CD4-positive, alpha-beta T cell treated with Interleukin-1 beta for 1 hour (primary cell): ENCODE measurements at regions not wholly inside any gene's neighbourhood (a gene's known extent, or its start where the extent isn't known, plus 50 kb on each side); places are given as distances from the start of the nearest gene placed in this dataset.

Experiments used
- DNase-seq, 2 donors: peaks; one replicate each; pipeline ENCODE4 v3.0.0-alpha.2; 2020 to 2022

DNA sequence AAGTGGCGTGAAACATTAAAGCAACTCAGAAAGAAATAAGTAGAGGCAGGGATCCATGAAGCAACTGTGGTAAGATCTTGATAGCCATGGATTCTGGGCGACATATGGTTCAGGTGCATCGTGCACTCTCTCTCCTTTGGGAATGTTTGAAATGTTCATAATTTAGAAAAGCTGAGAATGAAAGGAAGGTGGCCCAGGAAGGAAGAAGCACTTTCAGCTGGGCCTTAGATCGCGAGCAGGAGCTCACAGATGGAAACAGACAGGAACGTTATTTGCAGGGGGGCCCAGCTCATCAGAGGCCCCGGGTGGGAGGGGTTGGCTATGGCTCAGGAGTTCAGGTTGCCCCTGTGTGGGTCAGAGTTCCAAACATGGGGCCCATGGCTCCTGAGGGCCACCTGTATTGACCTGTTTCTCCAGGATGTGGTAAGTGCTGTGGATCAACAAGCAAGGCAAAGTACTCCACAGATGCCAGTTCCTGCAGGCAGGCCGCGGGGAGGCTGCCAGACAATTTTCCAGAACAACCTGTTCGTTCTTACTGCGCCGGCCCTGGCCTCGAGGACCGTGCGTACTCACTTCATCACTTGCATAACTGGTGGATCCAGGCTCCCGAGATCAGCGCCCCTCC lies 253.2 kb downstream of the TOMM20 start:
- DNase-seq: no peak

GRCh38 chr1:234874291-234875288 lies 254.0 kb downstream of the TOMM20 start:
- DNase-seq: peak in 1 of 2 donors; percentile 21

GRCh38 chr1:234871710-234872271 lies 256.8 kb downstream of the TOMM20 start:
- DNase-seq: no peak

DNA sequence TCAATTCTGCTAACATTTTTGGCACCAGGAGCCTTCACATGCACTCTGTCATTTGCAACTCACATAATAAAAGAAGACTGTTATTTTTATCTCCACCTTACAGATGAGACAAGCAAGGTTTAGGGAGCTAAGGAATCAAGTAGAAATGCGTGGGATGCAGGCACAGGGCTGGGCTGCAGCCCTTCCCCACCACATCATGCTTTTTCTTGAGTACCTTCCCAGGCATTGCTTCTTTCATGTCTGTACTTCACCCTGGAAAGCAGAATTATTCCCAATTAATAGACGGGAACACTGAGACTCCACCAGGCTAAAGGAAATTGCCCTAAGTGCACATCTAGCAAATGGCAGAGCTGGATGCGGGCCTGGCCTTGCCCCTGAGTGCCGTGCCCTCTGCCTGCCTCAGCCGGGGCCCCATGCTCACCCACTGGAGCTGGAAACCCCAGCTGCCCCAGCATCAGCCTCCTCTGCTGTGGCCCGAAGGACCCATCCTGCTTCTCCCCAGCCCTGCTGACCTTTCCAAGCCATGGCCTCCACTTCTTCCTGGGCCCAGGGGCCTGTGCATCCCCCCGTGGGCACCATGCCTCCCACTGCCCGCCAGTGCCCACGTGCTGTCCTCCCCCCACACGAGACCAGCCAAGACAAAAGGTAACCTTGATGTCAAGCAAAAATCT lies 257.5 kb downstream of the TOMM20 start:
- no peak for DNase-seq

GRCh38 chr1:234870020-234870981 lies 258.3 kb downstream of the TOMM20 start:
- no peak for DNase-seq

DNA sequence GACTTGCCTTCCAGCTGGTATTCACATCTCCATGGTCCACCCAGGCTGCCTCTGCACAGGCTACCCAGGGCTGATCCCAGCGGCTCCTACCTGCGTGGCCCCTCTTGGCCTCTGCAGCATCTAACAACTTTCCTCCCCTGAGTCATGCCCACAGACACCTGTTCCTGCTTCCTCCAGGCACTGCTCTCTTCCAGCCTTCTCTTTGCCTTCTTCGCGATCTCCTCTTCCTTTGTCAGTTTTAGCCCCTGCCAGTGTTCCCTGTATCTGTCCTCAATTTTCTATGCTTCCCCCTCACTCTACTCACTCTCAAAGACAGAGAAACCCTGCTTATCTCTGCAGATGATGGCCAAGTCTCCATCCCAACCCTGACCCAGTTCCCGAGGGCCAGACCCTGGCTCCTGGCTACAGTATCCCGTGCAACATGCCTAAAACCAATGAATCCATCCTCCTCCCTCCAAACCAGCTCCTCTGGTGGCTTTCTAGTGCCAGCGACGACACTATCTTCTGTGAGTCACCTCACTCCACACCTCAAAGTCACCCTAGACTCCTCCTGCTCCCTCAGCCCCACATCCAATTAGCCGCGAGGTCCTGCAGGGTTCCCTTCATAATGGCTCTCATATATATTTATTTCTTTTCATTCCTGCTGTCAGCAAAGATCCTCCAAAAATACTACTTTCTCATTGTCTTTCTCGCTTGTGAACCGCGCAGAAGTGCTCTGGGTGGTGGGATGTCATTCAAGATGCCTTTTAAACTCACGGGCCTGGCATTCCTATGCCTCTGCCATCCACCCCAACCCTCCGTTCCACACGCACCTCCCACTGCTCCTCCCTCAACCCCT lies 259.2 kb downstream of the TOMM20 start:
- no peak for DNase-seq

GRCh38 chr1:234868296-234869147 lies 258.5 kb upstream of the IRF2BP2 start:
- DNase-seq: no peak

GRCh38 chr1:234866007-234866866 lies 256.3 kb upstream of the IRF2BP2 start:
- peak in 1 of 2 donors; percentile 73 for DNase-seq

DNA sequence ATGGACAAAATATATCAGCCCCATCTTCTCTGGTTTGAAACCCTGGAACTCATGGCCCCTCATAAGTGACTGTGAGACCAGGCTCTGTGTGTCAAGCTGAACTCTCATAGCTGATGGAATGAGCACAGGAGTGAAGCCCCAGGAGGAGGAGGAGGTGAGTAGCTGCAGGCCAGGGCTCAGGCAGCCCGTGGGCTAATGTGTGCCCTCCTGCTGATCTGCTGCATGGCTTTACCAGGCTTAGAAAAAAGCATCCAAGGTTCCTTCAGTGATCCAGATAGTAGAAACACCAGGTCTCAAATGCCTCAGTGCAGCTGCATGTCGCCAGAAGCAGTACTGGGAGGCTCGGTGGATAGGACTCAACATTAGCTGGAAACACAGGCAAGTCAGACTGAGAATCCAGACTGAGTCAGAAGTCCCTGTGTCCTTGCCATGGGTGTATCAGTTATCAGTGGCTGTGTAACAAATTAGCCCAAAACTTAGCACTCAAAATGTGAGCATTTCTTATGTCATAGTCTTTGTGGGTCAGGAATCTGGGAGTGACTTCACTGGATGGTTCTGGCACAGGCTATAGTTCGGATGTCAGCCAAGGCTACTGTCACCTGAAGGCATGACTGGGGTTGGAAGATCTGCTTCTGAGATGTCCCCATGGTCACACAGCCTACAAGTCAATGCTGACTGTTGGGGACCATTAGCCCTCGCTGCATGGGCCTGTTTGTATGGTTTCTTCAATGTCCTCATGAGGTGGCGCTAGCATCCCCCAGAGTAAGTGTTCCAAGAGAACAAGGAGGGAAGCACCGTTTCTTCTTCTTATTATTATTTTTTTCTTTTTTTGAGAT lies 255.4 kb upstream of the IRF2BP2 start:
- DNase-seq: no peak

DNA sequence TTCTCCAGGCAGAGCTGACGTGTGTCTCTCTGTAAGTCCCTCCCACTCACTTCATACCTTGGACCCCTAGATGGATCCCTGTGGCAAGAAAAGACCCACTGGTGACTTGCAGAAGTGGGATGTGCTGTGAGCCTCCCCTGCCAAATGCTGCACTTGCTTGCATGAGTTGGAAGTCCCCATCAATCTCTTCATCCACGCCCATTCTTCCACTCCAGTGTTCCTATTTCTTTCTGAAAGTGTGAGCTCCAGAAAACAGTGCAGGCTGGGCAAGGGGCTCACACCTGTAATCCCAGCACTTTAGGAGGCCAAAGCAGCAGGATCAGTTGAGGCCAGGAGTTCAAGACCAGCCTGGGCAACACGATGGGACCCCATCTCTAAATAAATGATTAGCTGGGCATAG lies 254.1 kb upstream of the IRF2BP2 start:
- no peak for DNase-seq

DNA sequence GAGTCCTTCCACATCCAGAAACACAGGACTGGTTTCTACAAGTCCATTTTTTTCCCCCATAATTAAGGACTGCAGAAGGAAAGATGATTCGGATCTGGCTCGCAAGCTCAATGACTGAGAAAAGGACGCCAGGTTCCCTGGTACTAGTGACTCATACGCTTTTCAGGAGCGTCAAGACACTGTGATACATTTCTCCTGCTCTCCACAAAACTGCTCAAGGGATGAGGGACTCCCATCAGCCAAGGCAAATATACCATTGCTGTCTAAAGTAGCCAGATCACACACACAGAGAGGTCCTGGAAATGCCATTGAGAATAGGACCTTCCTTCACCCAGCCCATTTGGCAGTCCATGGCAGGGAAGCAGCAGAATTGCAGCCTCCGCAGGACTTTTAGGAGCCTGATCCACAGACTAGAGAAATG lies 253.6 kb upstream of the IRF2BP2 start:
- no peak for DNase-seq

GRCh38 chr1:234862944-234863515 lies 253.1 kb upstream of the IRF2BP2 start:
- DNase-seq: no peak

GRCh38 chr1:234862360-234862943 lies 252.5 kb upstream of the IRF2BP2 start:
- no peak for DNase-seq

DNA sequence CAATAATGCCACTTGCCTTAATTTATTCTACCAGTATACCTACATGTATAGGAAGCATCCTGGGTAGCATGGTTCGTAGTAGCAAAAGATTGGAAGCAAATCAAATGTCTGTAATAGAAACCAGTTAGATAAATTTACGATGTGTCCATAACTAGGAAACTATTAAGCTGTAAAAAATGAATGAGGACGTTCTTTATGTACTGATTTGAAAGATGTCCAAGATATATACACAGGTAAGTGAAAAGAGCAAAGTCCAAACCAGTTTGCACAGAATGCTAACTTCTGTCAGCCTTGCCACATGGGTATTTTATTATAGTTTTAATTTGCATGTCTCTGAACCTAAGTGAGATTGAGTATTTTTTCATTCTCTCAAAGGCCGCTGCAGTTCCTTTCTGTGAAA lies 251.8 kb upstream of the IRF2BP2 start:
- no peak for DNase-seq

GRCh38 chr1:234861024-234861620 lies 251.1 kb upstream of the IRF2BP2 start:
- DNase-seq: no peak

GRCh38 chr1:234858722-234859121 lies 248.7 kb upstream of the IRF2BP2 start:
- no peak for DNase-seq

DNA sequence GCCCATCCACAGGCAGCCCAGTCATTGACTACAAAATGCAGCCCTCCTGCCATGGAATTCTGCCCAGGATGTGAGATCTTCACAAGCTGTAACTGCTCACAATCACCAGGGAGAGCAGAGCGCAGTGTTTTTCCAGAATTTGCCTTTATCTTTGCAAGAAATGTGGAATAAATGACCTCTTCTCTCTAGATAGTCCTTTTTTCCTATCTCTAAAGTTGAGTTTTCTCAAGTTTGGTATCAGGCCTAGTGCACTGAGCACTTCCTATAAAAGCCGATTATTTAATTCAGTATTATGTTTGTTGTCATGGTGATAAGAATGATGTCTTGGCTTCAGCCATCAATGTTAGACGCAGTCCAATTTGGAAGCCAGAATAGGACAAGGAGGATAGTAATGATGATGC lies 246.9 kb upstream of the IRF2BP2 start:
- no peak for DNase-seq
